Testis (tissue), 2 donors: ENCODE measurements at regions not wholly inside any gene's neighbourhood (a gene's known extent, or its start where the extent isn't known, plus 50 kb on each side); places are given as distances from the start of the nearest gene placed in this dataset.

Source experiments
- DNase-seq: peaks from one replicate; pipeline ENCODE4 v3.0.0-alpha.2; 2019
- H3K27ac ChIP-seq, 2 donors: fragments of 200-600 bp; sonication (generic); one replicate each; pipeline ENCODE4 v1.5.1; 2019
- H3K27me3 ChIP-seq: fragments of 200-600 bp; sonication (generic); one replicate; pipeline ENCODE4 v1.5.1; 2019
- H3K36me3 ChIP-seq: fragments of 200-600 bp; sonication (generic); one replicate; pipeline ENCODE4 v1.5.1; 2017; ENCODE audit warnings: low read depth; ENCODE audit errors: missing control alignments
- H3K4me1 ChIP-seq: fragments of 200-600 bp; sonication (generic); one replicate; pipeline ENCODE4 v1.5.1; 2019
- H3K4me3 ChIP-seq, 2 donors: fragments of 200-600 bp; sonication (generic); one replicate each; pipeline ENCODE4 v1.5.1; 2017 to 2019
- H3K9me3 ChIP-seq: fragments of 200-600 bp; sonication (generic); one replicate; pipeline ENCODE4 v1.5.1; 2017
- POLR2A ChIP-seq: fragments of 450-650 bp; IDR thresholded peaks from one replicate; pipeline ENCODE4 v1.6.1; 2017; ENCODE audit warnings: antibody characterized with exemption, mild to moderate bottlenecking, moderate library complexity
- WGBS, 2 donors: methylation state at CpG; one replicate each; pipeline ENCODE4 v1.1.5; 2018; 5-methylcytosine and 5-hydroxymethylcytosine counted together
- intact Hi-C: fragments of 100-400 bp; cut with DNase I; formaldehyde crosslinking; loops from one replicate; pipeline ENCODE4 v1.15.1; 2023; ENCODE audit warnings: low total_unique reads
- TF ChIP-seq, protein P1 (sequence below), 3 experiments: fragments of 450-650 bp in 2 of 3; fragments of 200-600 bp in 1 of 3; sonication (generic) in 1 of 3; IDR thresholded peaks; one replicate each; pipeline ENCODE4 v1.5.1; 2016 to 2019; ENCODE audit warnings: antibody characterized with exemption in 3 of 3, mild to moderate bottlenecking in 2 of 3, moderate library complexity in 1 of 3

- Histone ChIP-seq H3K36me3 (no peaks in the 10 kb centered on the region), H3K9me3 (no peaks in the 10 kb centered on the region), H3K4me1 (no peaks in the 10 kb centered on the region), H3K27me3 (no peaks in the 10 kb centered on the region), H3K4me3 (no peak overlapping the region), H3K27ac (no peak overlapping the region)
- 77 to 83% methylated on average over 5 of the region's 5 CpGs for WGBS, 2 donors
- no peak for DNase-seq
- no peak for TF ChIP-seq POLR2A
- TF ChIP-seq, protein P1, sequence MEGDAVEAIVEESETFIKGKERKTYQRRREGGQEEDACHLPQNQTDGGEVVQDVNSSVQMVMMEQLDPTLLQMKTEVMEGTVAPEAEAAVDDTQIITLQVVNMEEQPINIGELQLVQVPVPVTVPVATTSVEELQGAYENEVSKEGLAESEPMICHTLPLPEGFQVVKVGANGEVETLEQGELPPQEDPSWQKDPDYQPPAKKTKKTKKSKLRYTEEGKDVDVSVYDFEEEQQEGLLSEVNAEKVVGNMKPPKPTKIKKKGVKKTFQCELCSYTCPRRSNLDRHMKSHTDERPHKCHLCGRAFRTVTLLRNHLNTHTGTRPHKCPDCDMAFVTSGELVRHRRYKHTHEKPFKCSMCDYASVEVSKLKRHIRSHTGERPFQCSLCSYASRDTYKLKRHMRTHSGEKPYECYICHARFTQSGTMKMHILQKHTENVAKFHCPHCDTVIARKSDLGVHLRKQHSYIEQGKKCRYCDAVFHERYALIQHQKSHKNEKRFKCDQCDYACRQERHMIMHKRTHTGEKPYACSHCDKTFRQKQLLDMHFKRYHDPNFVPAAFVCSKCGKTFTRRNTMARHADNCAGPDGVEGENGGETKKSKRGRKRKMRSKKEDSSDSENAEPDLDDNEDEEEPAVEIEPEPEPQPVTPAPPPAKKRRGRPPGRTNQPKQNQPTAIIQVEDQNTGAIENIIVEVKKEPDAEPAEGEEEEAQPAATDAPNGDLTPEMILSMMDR (IDR thresholded peaks at IDR 0.05), result no peak
- intact Hi-C loops, result no loop called here
Observed at GRCh38 chr7:45456105-45456504, 118.1 kb upstream of the ADCY1 start.

- DNase-seq, result no peak
- H3K36me3 ChIP-seq, result no peaks in the 10 kb centered on the region
- TF ChIP-seq, protein P1 (IDR thresholded peaks at IDR 0.05), result no peak
- no peak for TF ChIP-seq POLR2A
- H3K27ac ChIP-seq, result no peak overlapping the region
- H3K4me3 ChIP-seq, result no peak overlapping the region
- no peaks in the 10 kb centered on the region for H3K9me3 ChIP-seq
- no peaks in the 10 kb centered on the region for H3K27me3 ChIP-seq
- WGBS, 2 donors, result 68 to 77% methylated on average over 5 of the region's 5 CpGs
- H3K4me1 ChIP-seq, result no peaks in the 10 kb centered on the region
- intact Hi-C loops, result no loop called here
Observed at GRCh38 chr7:45456747-45457524, 117.2 kb upstream of the ADCY1 start.

DNA sequence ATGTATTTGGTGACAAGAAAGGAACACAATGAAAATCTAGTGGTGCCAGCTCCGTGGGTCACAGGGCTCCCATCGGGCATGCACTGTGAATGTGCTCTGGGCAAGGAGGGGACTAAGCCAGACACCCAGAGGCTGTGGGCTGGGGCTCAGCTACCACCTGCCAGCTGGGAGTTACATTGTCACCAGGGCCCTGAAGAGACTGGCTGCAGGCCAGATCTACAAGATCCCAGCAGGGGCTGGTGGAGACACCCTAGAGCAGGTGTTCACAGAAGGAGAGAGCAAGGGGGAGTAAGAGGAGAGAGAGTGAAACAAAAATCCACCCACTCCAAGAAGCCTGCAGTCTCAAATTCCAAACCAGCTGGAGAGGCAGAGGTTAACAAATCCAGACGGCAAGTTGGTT, 116.6 kb upstream of the ADCY1 start:
- Histone ChIP-seq H3K4me3 (no peak overlapping the region), H3K27me3 (no peaks in the 10 kb centered on the region), H3K4me1 (no peaks in the 10 kb centered on the region), H3K27ac (no peak overlapping the region), H3K36me3 (no peaks in the 10 kb centered on the region), H3K9me3 (no peaks in the 10 kb centered on the region)
- no peak for DNase-seq
- intact Hi-C loops, result no loop called here
- WGBS, 2 donors, result 59 to 66% methylated on average over 3 of the region's 3 CpGs
- TF ChIP-seq POLR2A, result no peak
- TF ChIP-seq, protein P1 (IDR thresholded peaks at IDR 0.05), result no peak

DNA sequence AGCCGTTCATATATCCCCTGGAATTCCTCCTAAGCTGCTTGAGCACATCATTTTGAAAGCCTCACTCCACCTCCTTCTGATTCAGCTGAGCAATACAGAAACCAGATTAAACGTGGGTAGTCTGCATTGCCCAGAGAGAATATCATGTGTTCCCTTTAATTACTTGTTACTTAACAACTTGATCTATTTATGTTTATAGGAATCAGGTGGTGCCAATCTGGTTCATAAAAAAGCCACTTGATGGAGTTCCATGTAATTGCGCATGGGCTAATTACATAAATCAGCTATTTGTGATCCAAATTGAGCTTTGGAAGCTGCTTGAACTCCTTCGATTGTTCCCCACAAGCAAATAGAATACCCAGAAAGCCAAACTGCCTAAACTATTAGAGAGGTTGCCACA, 114.7 kb upstream of the ADCY1 start:
- TF ChIP-seq, protein P1 (IDR thresholded peaks at IDR 0.05), result no peak
- no peak for TF ChIP-seq POLR2A
- Histone ChIP-seq H3K9me3 (no peaks in the 10 kb centered on the region), H3K27me3 (no peaks in the 10 kb centered on the region), H3K36me3 (no peaks in the 10 kb centered on the region), H3K4me1 (no peaks in the 10 kb centered on the region), H3K4me3 (no peak overlapping the region), H3K27ac (no peak overlapping the region)
- 71 to 74% methylated on average over 4 of the region's 4 CpGs for WGBS, 2 donors
- no peak for DNase-seq
- intact Hi-C loops, result no loop called here

DNA sequence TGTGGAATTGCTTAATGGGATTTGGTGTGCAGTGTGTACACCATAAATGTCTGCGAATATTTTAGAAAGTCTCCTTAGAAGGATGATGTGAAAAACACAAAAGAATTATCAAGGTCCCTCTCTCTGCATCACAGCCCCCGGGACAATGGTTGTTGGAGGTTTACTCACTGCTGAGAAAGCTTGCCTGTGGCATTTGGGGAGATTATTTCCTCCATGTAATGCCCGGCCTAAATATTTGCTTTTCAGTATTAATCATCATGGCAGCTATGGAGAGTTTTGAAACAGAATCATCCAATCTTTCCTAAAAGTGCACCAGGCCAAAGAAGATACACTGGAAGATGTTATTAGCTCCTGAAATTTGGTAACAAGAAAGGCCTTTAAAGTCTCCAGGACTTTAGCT, 113.8 kb upstream of the ADCY1 start:
- TF ChIP-seq, protein P1 (IDR thresholded peaks at IDR 0.05), result no peak
- no peak for TF ChIP-seq POLR2A
- Histone ChIP-seq H3K27me3 (no peaks in the 10 kb centered on the region), H3K9me3 (no peaks in the 10 kb centered on the region), H3K27ac (no peak overlapping the region), H3K36me3 (no peaks in the 10 kb centered on the region), H3K4me1 (no peaks in the 10 kb centered on the region), H3K4me3 (no peak overlapping the region)
- DNase-seq, result no peak
- intact Hi-C loops, result no loop called here
- WGBS, 2 donors, result 77 to 94% methylated on average over 3 of the region's 3 CpGs
